Right lobe of liver (tissue), 4 donors: ENCODE measurements at regions not wholly inside any gene's neighbourhood (a gene's known extent, or its start where the extent isn't known, plus 50 kb on each side); places are given as distances from the start of the nearest gene placed in this dataset.

ENCODE experiments used
- CTCF ChIP-seq, 4 donors: fragments of 200-600 bp in 3 of 4; fragments of 450-650 bp in 1 of 4; IDR thresholded peaks; one replicate each; pipeline versions ENCODE4 v1.5.1 to v1.8.0; 2016 to 2022; ENCODE audit warnings: antibody characterized with exemption in 4 of 4, mild to moderate bottlenecking in 2 of 4
- POLR2A ChIP-seq: fragments of 450-650 bp; IDR thresholded peaks from one replicate; pipeline ENCODE4 v1.6.1; 2017; ENCODE audit warnings: antibody characterized with exemption, mild to moderate bottlenecking
- donor health status: DM: no; HTN: no; CAD: no.
- donor health status: DM: no; HTN: no; CAD: no.
- donor health status: DM: no; HTN: yes; CAD: no.

GRCh38 chr5:21164425-21164824 is 1176.4 kb upstream of the CDH18 start:
- TF ChIP-seq CTCF (IDR thresholded peaks at IDR 0.05): no peak
- no peak for TF ChIP-seq POLR2A
